ENCODE measurements at regions not wholly inside any gene's neighbourhood (a gene's known extent, or its start where the extent isn't known, plus 50 kb on each side); places are given as distances from the start of the nearest gene placed in this dataset.

- TF ChIP-seq CTCF (conservative IDR thresholded peaks at IDR 0.05) (no peak), EZH2 (IDR thresholded peaks at IDR 0.05; ENCODE audit: low read depth) (no peak)
Observed at GRCh38 chr13:50249144-50249521, 233.9 kb downstream of the KCNRG start.

Data from PC-9 (cell line).